Astrocyte (in vitro differentiated cells and primary cell): ENCODE measurements at regions not wholly inside any gene's neighbourhood (a gene's known extent, or its start where the extent isn't known, plus 50 kb on each side); places are given as distances from the start of the nearest gene placed in this dataset.

Source experiments
- EZH2 ChIP-seq: IDR thresholded peaks from 2 replicates; pipeline ENCODE4 v1.6.1; 2012; ENCODE audit warnings: mild to moderate bottlenecking, low read length, inconsistent platforms; ENCODE audit not compliant: insufficient read depth
- TF ChIP-seq, protein P1 (sequence below): IDR thresholded peaks from 2 replicates; pipeline ENCODE4 v1.5.1; 2011; ENCODE audit warnings: low read depth, mild to moderate bottlenecking, inconsistent platforms, low read length, moderate library complexity; ENCODE audit not compliant: insufficient read depth

- TF ChIP-seq, protein P1, sequence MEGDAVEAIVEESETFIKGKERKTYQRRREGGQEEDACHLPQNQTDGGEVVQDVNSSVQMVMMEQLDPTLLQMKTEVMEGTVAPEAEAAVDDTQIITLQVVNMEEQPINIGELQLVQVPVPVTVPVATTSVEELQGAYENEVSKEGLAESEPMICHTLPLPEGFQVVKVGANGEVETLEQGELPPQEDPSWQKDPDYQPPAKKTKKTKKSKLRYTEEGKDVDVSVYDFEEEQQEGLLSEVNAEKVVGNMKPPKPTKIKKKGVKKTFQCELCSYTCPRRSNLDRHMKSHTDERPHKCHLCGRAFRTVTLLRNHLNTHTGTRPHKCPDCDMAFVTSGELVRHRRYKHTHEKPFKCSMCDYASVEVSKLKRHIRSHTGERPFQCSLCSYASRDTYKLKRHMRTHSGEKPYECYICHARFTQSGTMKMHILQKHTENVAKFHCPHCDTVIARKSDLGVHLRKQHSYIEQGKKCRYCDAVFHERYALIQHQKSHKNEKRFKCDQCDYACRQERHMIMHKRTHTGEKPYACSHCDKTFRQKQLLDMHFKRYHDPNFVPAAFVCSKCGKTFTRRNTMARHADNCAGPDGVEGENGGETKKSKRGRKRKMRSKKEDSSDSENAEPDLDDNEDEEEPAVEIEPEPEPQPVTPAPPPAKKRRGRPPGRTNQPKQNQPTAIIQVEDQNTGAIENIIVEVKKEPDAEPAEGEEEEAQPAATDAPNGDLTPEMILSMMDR, result no peak
- no peak for TF ChIP-seq EZH2
These were observed 167.1 kb downstream of the CAND1 start for GRCh38 chr12:67436230-67436629.
